ENCODE measurements at regions not wholly inside any gene's neighbourhood (a gene's known extent, or its start where the extent isn't known, plus 50 kb on each side); places are given as distances from the start of the nearest gene placed in this dataset.

DNA sequence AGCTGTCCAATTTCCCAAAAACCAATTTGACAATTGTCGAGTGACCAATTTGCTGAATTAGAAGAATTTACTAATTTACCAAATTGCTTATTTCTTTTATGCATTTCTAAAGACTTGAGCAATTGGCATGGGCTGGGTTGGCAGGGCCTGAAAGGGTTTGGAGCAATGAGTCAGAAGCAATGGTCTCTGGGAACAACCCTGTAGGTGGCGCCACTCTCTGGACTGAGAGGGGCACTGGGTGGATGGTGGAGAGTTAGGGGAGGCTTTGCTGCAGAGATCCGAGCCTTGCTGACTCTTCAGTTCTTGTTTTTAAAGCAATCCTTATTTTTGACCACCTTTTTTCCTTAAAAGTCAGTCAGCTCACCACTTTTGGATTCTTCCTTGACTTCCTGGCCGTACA, 71.5 kb upstream of the RPS23 start:
- DNase-seq: peak; percentile 47

DNA sequence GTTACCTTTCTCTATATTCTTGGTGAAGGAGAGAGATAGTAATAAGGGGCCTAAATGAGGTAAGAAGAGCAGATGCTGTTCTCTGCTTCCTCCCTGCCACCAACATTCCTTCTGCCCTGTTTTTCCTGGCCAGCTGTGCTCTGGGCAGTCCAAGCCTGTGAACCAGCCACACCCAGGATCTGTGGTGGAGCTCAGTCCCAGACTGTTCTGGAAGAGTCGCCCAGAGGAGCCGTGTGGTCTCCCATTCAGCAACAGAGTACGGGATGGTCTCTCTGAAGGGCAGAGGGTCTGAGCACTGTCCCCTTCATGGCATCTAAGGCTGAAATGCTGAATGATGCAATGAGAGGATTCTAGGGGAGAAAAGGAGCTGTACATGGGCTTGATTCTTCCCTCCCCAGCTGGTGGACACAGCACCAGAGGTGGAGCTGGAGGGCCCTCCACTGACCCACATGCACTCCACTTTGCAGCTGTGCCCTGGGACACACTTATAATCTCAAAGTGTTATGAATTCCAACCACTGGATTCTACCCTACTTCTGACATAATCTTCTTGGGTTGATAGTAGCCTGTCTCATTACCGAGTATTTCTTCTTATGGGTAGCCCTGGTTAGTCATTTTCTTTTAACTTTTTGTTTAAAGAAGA, 70.8 kb upstream of the RPS23 start:
- DNase-seq: no peak

DNA sequence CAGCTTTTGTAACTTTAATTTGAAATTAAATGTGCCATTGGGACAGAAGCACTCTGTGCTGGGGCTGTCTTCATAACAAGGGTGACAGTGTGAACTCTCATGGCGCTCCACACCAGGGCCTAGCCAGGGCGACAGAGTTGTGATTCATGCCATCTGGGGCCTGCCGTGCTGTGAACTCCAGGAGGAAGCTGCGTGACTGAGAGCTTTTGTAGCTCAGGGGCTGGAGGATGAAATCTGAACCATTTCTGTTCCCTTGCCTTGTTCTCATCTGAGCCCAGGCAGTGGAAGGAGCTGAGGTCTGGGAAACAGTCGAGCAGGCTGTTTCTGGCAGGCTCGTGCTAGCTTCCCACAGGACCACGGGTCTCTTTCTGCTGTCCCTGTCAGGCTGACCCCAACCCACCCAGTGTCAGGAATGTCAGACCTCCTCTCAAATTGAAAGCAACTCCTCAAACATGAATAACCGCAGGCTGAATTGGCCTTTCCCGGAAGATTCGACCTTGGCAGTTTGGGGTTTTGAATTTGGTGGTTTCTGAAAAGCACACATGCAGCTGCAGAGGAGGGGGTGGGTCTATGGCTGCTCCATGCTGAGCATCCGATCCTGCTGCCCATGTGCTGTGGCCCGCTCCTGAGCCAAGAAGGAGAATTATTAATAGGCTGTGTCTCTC, 69.2 kb upstream of the RPS23 start:
- peak; percentile 23 for DNase-seq

DNA sequence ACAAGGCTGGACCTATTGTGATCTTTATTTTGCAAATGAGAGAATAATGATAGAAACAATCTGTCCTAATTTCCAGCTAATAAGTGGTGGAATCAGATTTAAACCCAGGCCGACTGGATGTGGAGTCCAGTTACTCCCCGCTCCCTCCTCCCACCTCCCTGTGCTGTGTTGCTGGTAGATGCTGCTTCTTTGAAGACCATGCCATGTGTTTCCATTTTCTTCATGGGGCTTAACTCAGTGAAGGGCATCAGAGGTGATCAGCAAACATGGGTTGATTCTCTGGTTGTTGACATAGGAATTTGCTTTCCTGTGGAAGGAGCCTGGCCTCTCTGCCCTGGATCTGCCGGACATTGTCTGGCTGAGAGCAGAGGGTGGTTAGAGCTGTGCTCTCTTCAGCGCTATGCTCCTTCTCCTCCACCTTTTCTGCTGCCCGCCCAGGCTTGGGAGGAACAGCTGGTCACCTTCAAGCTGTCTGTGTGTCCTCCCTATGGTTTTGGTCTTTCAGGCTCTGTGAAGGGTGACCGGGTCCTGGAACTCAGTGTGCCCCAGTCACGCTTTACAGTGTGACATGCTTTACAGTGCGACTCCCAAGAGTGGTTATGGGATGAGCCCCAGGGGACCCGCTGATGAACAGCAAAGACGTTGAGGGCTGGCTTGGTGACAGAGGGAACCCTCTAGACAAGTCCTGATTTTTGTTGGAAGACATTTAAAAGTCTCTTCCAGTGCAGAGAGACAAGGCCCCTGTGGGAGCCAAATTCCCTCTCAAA, 68.4 kb upstream of the RPS23 start:
- no peak for DNase-seq

DNA sequence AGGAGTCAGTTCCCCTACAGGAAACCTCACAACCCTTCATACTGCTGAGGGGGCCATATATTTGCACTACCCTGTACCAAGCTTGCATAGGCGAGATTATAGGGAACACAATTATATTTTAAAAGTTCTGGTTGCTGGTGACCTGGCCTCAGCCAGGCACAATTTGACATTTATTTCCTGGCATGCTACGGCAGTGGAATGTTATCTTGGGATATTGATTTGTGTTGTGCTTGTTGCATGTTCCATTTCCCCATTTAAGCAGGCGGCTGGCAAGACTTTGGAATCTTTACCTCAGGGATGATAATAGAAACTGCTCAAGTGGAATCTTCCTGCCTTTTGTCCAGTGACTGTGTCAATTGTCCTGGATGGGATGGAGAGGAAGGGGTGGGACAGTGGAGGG, 67.0 kb upstream of the RPS23 start:
- DNase-seq: no peak

DNA sequence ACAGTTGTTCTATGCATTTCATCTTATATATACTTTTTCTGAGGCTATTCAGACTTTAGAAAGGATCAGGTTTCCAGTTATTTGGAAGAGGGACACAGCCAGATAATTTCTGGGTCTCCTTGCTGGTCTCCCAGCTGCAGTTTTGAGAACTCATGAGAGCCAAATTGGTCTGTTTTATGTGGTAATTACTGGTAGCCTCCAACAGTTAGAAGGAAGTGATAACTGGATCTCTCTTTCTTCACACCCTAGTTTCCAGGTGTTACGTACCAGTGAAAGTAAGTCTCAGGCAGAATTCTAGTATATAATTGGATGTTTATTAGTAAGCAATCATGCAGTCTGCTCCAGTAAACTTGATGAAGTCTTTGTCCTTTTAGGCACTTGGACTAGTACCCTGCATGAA, 63.2 kb upstream of the RPS23 start:
- no peak for DNase-seq

DNA sequence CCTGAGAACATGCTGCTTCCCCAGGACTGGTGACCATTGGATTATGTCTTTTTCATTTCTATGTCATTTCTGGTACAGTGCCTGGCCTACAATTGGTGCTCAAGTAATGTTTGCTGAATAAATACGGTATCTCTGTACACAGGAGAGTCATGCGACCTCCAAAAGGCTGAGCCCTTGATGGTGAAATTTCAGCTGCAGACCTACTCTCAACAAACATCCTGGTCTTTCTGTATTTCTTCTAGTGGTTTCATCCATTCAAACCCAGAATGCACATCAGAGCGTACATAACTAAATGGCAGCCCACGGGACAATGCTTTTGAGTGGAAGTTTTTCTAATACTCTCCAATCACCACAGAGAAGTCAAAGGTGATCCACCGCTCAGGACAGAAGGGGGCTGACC, 62.6 kb upstream of the RPS23 start:
- DNase-seq: no peak

DNA sequence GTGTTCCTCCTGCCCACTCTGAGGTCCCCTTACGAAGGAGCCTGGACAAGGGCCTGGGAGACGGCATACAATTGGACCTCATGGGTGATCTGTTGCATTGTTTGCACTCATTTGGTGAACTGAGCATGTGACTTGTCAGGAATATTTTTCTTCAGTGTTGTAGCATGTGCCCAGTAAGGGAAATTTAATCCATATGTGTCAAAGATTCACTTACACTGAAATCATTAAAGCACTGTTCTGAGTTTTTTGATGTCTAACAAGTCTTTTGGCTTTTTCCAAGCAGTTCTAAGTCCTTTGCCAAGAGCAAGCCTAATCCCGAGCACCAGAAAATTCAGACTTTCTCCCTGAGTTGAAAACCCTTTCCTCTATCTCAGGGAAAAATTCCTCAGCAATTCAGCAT, 61.6 kb upstream of the RPS23 start:
- no peak for DNase-seq

DNA sequence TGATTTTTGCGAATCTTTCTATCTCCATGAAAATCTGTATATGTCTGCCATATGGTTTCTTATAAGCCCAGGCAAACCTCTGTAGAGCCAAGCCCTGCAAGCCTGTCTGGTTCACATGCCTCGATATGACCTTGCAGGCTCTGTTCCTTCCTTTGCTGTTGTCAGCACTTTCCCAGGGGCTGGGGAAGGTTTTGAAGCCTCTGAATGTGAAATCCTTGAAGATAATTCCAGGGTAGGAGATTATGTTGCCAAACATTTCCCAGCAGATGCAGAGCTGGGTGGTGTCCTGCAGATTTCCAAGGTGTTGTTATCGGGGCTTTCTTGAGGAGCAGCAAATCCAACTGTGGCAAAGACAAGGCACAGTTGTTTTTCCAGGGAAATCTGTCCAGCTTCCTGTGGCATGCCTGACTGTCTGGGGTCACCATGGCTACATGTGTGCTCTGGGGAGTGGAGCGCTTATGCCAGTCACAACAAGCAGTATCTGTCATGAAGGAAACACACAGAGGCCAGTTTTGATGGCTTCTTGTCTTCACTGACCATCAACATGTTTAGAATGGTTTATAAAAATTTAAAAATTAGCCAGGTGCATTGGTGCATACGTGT, 60.7 kb upstream of the RPS23 start:
- no peak for DNase-seq

DNA sequence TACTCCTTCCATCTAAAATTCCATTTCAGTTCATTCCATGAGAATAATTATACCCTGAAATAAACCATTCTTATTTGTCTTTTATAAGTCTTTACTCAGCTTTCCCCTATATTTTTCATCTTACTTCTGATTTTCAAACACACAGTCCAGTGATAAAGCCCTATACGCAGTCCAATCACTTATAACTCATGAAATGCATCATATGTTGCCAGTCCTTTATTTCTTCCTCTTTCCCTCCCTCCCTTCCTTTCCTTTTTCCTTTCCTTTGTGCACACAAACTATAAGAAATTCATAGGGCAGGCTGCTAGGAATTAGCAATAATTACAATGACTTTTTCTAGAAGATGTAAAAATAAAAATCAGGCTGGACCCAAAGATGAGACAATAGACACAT, 58.8 kb upstream of the RPS23 start:
- no peak for DNase-seq

DNA sequence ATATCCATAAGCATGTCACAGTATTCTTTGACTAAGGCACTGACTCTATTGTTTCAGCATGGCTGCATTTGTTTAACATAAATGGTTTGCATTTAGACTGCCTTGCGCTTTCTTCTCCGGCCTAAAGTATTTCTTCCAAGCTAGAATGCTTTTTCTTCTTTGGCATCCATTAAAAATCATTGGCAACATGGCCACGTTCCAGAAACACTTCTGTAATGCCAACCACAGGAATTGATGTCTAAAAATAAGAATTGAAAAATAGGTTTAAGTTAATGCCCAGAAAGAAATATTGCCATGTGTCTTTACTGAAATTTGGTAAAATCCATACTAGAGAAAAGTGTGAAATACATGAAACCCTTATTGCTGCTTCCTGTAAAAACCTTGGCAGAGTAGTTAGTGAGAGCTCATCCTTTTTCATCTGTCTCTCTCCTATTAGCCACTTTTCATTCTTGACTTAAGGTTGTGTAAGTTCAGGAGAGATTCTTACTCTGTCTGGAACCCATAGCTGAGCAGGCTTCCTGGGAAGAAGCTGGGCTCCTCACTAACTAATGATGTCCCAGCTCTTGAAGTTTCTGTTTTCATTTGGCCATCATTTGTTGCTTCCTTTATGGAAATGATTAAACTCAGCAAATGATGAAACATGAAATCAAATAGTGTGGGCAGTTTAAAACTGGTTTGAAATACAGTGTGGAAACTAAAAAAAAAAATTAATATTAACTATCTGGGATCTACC, 58.2 kb upstream of the RPS23 start:
- no peak for DNase-seq

DNA sequence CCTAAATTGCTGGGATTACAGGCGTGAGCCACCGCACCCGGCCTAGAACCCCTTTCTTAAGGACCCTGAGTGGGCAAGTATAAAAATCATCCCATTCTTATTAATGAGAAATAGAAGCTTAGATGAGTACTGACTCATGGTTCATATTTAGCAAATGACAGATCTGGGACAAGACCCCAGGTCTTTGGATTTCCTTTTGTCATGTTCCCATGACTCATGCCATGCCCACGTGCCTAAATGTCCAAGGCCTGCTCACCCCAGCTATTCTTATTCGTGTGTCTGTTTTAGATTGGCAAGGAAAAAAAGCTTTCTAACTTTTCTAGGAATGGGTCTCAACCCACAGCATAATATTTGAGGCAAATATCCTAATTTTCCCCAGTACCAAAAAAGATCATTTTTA, 57.7 kb upstream of the RPS23 start:
- no peak for DNase-seq

DNA sequence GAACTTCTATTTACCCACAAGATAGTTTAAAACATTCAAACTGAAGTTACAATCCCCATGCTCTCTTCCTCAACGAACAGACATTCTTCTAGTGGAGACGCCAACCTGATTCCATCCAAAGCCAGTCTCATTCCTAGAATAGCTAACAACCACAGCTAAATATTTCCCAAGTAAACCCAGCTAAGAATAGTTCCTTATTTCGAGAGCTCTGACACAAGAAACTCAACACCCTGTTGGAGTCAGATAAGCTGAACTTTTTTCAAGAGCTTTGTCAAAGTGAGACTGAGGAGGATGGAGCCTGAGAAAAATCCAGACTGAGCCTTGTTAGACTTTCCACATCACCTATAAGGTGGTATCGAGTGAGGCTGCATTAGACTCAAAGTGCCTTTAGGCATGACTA, 56.7 kb upstream of the RPS23 start:
- no peak for DNase-seq

DNA sequence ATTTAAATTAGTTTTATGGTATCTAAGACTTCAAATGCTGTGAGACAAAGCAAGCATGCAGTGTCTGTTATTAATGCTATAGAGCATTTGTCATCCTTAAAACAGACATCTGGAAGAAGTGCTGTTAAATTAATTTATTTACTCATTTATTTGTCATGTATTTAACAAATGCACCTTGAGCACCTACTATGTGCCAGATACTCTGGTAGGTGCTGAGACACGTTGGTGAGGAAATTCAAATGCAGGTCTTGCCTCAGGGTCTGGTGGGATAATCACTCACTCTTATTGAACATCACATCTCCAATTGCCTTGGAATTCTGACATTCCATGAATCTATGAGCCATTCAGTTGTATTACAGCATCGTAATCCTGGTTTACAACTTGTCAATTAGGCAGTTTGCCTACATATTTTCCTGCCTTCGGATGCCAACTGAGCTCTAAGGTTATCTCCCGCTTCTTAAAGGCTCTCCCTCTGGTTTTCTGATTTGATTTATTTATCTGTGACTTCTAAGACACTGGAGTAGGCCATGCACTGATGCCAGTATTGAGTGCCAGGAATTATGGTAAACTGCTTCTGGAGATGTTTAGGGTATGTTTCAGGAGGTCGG, 56.0 kb upstream of the RPS23 start:
- no peak for DNase-seq

DNA sequence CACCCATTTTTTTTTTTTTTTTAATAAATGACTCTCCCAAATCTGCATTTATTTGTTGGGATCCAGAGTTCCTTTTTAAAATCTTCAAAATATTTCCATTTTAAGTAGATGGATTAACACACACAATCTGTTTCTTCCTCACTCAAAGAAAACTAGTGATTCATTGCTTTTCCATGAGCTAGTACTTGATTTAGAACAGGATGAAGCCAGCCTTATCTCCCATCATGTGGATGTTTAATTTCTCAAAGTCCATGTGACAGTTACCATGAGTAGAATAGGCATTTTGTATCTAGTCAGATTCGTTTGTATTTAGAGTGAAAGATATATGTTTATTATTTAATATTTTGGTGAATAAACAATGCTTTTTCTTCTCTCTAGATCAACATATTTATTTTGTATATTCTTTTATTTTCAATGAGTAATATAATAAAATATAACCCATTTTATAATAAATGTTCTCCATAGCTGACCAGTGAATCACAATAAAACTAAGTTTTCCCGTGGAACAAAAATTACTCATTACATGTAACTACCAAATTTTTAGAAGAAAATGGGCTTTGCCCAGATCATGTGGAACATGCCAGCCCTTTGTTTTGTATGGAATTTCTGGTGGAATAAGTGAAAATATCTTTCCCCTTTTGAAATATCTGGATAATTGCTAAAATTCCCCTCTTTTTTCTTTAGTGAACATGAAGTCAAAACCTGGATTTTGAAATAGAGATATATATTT, 54.9 kb upstream of the RPS23 start:
- no peak for DNase-seq

DNA sequence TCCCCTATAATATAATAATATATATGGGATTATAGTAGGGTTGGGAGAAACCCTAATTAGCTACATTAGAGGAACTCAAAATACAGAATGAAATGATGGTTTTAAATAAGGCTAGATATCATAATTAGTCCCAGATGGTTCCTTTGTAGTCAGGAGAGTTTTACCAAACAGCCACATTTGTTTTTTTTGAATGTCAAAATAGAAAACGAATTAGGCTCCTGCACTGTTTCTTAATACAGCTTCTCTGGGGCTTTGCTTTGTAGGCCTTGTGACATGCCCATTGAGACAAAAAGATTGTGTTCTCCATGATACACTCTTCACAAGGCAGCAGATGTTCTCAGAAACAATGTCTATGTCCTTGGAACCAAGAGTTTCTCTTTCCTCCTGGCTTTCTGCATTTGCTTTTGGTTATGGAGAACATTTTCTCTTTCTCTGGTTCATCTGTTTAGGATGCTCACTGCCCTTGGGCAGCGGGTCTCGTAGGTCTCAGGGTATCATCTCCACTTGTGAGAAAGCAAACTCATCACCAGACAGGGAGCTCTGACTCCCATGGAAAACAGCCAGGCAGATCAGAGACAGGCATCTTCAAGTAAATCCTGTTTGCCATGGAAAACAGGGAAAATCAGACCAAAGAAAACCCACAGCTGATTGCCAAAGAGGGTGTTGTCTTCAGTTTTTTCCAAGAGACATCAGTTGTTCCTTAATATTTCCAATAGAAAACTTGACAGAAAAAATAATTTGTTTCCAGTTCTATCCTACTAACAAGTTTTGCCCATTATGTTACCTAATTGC, 54.1 kb upstream of the RPS23 start:
- no peak for DNase-seq

DNA sequence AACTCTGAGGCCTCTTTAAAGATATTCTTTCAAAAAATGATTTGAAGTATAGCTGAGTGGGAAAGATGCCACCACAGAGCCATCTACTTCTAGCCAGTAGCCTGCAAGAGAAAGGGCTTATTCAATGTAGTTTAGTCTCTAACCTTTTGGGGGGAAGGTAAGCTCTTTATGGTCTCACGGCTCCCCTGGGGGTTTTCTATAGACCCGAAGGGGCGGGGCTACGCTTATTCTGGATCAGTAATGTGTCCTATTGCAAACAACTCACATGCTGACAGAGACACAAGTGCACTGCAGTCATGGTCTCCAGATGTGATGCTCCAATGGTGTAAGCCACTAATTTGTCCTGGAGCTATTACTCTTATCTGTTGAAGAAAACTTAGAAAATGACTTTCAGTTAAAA, 53.4 kb upstream of the RPS23 start:
- DNase-seq: no peak

DNA sequence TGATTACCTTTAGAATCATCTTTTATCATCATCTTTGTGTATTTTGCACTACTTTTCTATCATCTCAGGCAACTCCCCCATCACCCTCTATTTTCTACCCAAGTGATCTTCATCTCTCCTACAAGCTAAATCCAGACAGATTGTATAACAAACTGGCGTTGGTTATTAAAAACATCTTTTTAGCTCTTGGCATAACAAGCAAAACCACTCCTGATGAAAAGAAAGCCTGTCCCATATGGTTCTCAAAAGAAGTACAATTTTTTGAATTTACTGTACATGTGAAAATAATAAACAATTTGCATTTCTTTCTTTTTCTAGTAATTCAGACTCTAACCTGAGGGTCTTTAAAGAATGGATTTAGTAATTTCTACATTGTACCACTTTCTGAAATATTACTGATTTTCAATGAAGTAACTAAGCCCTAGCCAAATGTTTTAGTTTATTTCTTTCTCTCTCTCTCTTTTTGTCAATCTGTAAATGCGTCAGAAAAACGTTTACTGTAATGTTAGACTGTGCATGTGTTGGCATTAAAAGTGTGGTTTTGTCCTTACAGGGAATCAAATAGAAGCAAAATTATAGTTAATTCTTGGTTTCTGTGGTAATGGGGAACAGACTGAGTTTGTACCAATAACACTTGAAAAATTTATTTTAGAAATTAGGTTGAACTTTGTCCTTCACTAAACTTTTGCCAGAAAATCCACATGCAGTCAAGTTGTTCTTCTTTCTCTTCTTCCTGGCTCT, 52.5 kb upstream of the RPS23 start:
- no peak for DNase-seq

DNA sequence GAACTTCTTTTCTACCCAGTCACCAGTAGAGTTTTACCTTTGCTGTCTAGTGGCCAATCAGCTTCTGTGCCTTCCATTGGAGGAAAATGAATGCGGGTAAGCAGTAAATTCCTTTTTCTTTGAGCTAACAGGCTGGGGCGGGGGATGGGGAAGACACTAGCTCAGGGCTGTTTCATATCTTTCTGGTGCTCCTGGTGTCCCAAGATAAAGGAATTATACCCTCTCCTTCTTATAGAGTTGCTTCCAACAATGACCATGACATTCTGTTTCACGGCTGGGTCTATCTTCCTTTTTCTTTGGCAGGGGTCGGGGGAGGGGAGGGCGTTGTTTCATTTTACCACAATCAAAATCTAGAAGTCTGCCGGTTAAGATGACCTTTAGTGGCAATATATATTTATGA, 51.2 kb upstream of the RPS23 start:
- no peak for DNase-seq

All from activated CD4-positive, alpha-beta T cell treated with anti-CD3 and anti-CD28 coated beads, Interleukin-2, Interleukin-6, amounts not matched to agents 100 ng/mL and 50 ng/mL, durations not matched to agents 16 hours and 8 hours (primary cell).